ENCODE measurements at regions not wholly inside any gene's neighbourhood (a gene's known extent, or its start where the extent isn't known, plus 50 kb on each side); places are given as distances from the start of the nearest gene placed in this dataset.

DNA sequence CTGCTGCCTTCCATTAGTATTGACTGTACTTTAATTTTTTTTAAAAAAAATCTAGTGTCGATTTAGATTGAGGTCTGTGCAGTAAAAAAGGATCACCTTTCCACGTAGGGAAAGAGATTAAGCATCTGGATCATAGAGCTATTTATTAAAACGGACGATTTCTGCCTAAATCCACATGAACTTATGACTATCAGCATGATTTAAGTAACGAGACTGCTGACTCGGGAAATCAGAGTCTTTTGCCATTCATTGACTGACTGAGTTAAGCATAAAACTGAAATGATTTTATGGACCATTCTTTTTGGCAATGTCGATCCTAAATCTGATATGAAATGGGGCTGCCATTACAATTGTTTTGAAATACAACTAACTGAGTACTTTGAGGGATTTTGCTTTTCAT, 261.7 kb downstream of the SAMD5 start:
- no peak overlapping the region for H3K4me3 ChIP-seq (ENCODE audit: low read length)
- no peak for DNase-seq (ENCODE audit: low read depth)
- no peak for TF ChIP-seq CTCF (IDR thresholded peaks at IDR 0.05; ENCODE audit: insufficient read depth, low read depth, low read length, missing control alignments)

DNA sequence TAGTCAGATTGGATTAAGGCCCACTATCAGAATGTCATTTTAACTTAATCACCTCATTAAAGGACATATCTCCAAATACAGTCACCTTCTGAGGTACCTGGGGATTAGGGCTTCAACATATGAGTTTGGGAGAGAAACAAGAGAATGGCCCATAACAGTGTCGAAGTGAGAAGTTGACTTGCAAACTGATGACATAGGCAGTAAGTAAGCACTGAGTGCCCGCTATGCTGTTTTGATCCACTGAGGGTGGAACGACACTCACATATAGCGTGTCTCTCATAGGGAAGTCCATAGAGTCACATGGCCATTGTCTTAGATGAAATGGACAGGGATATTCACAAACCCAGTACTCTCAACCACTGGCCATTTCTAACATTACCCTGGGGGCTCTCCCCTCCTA, 264.2 kb downstream of the SAMD5 start:
- no peak for DNase-seq (ENCODE audit: low read depth)
- H3K4me3 ChIP-seq (ENCODE audit: low read length), result no peak overlapping the region
- TF ChIP-seq CTCF (IDR thresholded peaks at IDR 0.05; ENCODE audit: insufficient read depth, low read depth, low read length, missing control alignments), result no peak

- H3K4me3 ChIP-seq (ENCODE audit: low read length), result no peak overlapping the region
- no peak for DNase-seq (ENCODE audit: low read depth)
- TF ChIP-seq CTCF (IDR thresholded peaks at IDR 0.05; ENCODE audit: insufficient read depth, low read depth, low read length, missing control alignments), result no peak
These were observed 266.4 kb downstream of the SAMD5 start for GRCh38 chr6:147774856-147775255.

GRCh38 chr6:147776631-147777213, 268.2 kb downstream of the SAMD5 start:
- no peak overlapping the region for H3K4me3 ChIP-seq (ENCODE audit: low read length)
- no peak for TF ChIP-seq CTCF (IDR thresholded peaks at IDR 0.05; ENCODE audit: insufficient read depth, low read depth, low read length, missing control alignments)
- DNase-seq (ENCODE audit: low read depth), result no peak

DNA sequence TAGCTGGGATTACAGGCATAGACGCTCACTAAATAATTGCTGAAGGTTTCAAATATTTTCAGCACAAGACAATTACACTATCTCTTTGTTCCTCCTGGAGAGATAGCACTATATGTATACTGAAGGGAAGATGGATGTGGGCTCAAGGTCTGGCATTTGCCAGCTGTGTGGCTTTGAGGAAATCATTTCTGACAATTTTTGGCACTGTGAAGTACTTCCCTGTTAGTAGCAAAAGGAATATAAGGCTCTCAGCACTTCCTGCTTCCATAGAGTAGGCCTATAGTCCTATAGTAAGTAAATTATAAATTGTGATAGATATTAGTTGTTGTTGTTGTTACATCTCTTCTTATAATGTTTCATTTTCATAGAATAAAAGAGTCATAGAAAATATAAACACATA, 271.1 kb downstream of the SAMD5 start:
- DNase-seq (ENCODE audit: low read depth), result no peak
- H3K4me3 ChIP-seq (ENCODE audit: low read length), result no peak overlapping the region
- no peak for TF ChIP-seq CTCF (IDR thresholded peaks at IDR 0.05; ENCODE audit: insufficient read depth, low read depth, low read length, missing control alignments)

DNA sequence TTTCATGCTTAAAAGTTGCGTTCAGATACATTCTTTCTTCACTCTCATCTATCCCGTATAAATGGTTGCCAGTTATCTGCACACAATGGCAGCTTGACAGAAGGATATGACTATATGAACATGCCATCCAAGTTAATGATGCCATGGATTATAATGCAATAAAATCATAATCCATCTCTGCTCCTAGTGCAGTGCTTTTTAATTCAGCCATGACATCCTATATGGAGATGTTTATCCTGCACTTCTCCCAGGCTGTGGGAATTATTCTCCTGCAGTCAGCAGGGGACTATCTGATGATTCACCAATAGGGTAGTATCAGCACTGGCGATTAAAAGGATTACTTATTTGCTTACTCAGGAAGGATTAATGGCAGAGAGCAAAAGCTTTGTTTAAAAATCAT, 273.8 kb downstream of the SAMD5 start:
- TF ChIP-seq CTCF (IDR thresholded peaks at IDR 0.05; ENCODE audit: insufficient read depth, low read depth, low read length, missing control alignments), result no peak
- peak; percentile 34 for DNase-seq (ENCODE audit: low read depth)
- no peak overlapping the region for H3K4me3 ChIP-seq (ENCODE audit: low read length)

DNA sequence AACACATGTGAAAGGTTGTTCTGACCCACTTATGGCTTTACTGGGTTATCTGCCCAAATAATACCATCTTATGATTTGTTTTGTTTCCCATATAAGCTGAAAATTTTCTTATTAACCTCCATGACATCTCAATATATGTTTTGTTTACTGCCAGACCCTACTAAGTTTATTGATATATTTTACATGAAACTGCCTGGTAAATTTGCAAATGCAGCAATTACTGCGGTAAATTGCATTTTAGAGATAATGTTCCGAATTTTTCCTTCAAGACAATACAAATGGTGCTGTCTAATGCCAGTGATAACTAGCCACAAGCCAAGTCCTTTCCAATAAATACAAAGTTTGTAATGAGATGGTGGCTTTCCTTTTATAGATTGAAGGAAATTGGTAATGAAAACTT, 275.9 kb downstream of the SAMD5 start:
- H3K4me3 ChIP-seq (ENCODE audit: low read length), result no peak overlapping the region
- DNase-seq (ENCODE audit: low read depth), result no peak
- no peak for TF ChIP-seq CTCF (IDR thresholded peaks at IDR 0.05; ENCODE audit: insufficient read depth, low read depth, low read length, missing control alignments)
